HepG2 (cell line): ENCODE measurements at regions not wholly inside any gene's neighbourhood (a gene's known extent, or its start where the extent isn't known, plus 50 kb on each side); places are given as distances from the start of the nearest gene placed in this dataset.

Experiments used
- ATAC-seq: fragments of 200-7000 bp; cut with Tn5 transposase; 3 replicates; pipeline ENCODE4 v1.9.1; 2020; ENCODE audit warnings: mild to moderate bottlenecking, moderate library complexity
- BruUV-seq: library from RNA; stranded (reverse); fragments of 400-500 nt; replicated peaks from 2 replicates; lab custom pipeline; 2021; lab: Mats Ljungman, UMichigan
- CTCF ChIA-PET: fragments of 300-600 bp; formaldehyde crosslinking; extraction: SDS; loops from one replicate; lab custom pipeline; 2021; ENCODE audit warnings: low total read pairs, inconsistent platforms, low intra/inter-chr PET ratio; lab: Yijun Ruan, JAX
- POLR2A ChIA-PET: fragments of 350-600 bp; sonication (Branson Sonifier 250); formaldehyde crosslinking; loops from one replicate; lab custom pipeline; 2020; ENCODE audit warnings: antibody characterized with exemption, inconsistent platforms; lab: Yijun Ruan, JAX
- DNase-seq: peaks from one replicate; pipeline ENCODE4 v3.0.0-alpha.2; 2015; ENCODE audit warnings: low spot score
- FAIRE-seq: peaks from 3 replicates; lab custom pipeline; 2011; peaks lifted over from hg19 to GRCh38; lab: Jason Lieb, UNC
- H2AFZ ChIP-seq: one replicate; pipeline ENCODE4 v1.6.1; 2011; ENCODE audit warnings: low read length, inconsistent platforms
- H3K27ac ChIP-seq: fragments of 300-600 bp; 3 replicates; pipeline ENCODE4 v1.8.0; 2011; ENCODE audit warnings: mixed run types, mild to moderate bottlenecking, mixed read lengths, low read length, inconsistent platforms; ENCODE audit not compliant: insufficient read depth; ENCODE audit errors: extremely low read length
- H3K27me3 ChIP-seq, 2 experiments: fragments of 200-600 bp in 1 of 2; 2 replicates in 1 of 2; 3 replicates in 1 of 2; pipeline versions ENCODE4 v1.6.0 to v1.8.0; 2011; ENCODE audit warnings: low read length in 2 of 2, mild to moderate bottlenecking in 2 of 2, moderate library complexity in 2 of 2, inconsistent platforms in 1 of 2; ENCODE audit not compliant: insufficient read depth in 2 of 2, control insufficient read depth in 1 of 2
- H3K36me3 ChIP-seq, 2 experiments: fragments of 200-600 bp in 1 of 2; replicated peaks in 1 of 2; 2 replicates in 1 of 2; 3 replicates in 1 of 2; pipeline versions ENCODE4 v1.5.1 to v1.8.0; 2011; ENCODE audit warnings: low read length in 2 of 2, inconsistent platforms in 1 of 2; ENCODE audit not compliant: insufficient read depth in 2 of 2, control insufficient read depth in 1 of 2
- H3K4me1 ChIP-seq: 2 replicates; pipeline ENCODE4 v1.5.1; 2012; ENCODE audit warnings: low read length, inconsistent platforms; ENCODE audit not compliant: insufficient read depth
- H3K4me2 ChIP-seq: 2 replicates; pipeline ENCODE4 v1.6.0; 2011; ENCODE audit warnings: low read depth, low read length, inconsistent platforms
- H3K4me3 ChIP-seq, 3 experiments: fragments of 200-600 bp in 1 of 3; sonication (generic), shearing (Covaris generic) in 1 of 3; replicated peaks in 1 of 3; 2 replicates each; pipeline ENCODE4 v1.5.1; 2011 to 2016; ENCODE audit warnings: low read length in 3 of 3, inconsistent platforms in 2 of 3, low read depth in 2 of 3, mild to moderate bottlenecking in 2 of 3, control low read depth in 1 of 3, mixed read lengths in 1 of 3; ENCODE audit not compliant: insufficient read depth in 1 of 3
- H3K79me2 ChIP-seq: one replicate; pipeline ENCODE4 v1.6.1; 2011; ENCODE audit warnings: low read length, inconsistent platforms; ENCODE audit not compliant: insufficient read depth
- H3K9ac ChIP-seq: 2 replicates; pipeline ENCODE4 v1.6.0; 2011; ENCODE audit warnings: mild to moderate bottlenecking, low read depth, low read length, inconsistent platforms; ENCODE audit not compliant: insufficient read depth
- H3K9me3 ChIP-seq: 2 replicates; pipeline ENCODE4 v1.5.1; 2012; ENCODE audit warnings: mild to moderate bottlenecking, low read length
- H4K20me1 ChIP-seq: 2 replicates; pipeline ENCODE4 v1.6.0; 2011; ENCODE audit warnings: inconsistent platforms, mild to moderate bottlenecking, low read length, moderate library complexity; ENCODE audit not compliant: insufficient read depth
- ARID4A ChIP-seq: sonication (generic); formaldehyde crosslinking; IDR thresholded peaks from 2 replicates; pipeline ENCODE4 v1.5.0; 2020; ENCODE audit warnings: mild to moderate bottlenecking, missing genetic modification reagents, borderline replicate concordance
- ETV5 ChIP-seq: IDR thresholded peaks from 2 replicates; pipeline ENCODE4 v1.6.1; 2018; ENCODE audit warnings: missing biosample characterization, missing genetic modification reagents, inconsistent platforms, borderline replicate concordance
- FOXC1 ChIP-seq: sonication (generic); formaldehyde crosslinking; IDR thresholded peaks from 2 replicates; pipeline ENCODE4 v1.8.0; 2022; ENCODE audit warnings: mild to moderate bottlenecking, missing genetic modification reagents, borderline replicate concordance
- IKZF5 ChIP-seq: IDR thresholded peaks from 2 replicates; pipeline ENCODE4 v1.6.1; 2018; ENCODE audit warnings: missing genetic modification reagents, mild to moderate bottlenecking, missing compliant biosample characterization
- IRX3 ChIP-seq: sonication (generic); formaldehyde crosslinking; IDR thresholded peaks from 2 replicates; pipeline ENCODE4 v1.8.1; 2023; ENCODE audit warnings: mild to moderate bottlenecking, low read depth, missing genetic modification reagents, borderline replicate concordance
- MTA3 ChIP-seq: sonication (generic); formaldehyde crosslinking; IDR thresholded peaks from 2 replicates; pipeline ENCODE4 v1.4.0; 2020; ENCODE audit warnings: missing genetic modification reagents
- RARA ChIP-seq: IDR thresholded peaks from 2 replicates; pipeline ENCODE4 v1.6.1; 2016; ENCODE audit warnings: missing genetic modification reagents, missing compliant biosample characterization
- ZBTB2 ChIP-seq: sonication (generic); formaldehyde crosslinking; IDR thresholded peaks from 2 replicates; pipeline ENCODE4 v1.8.0; 2022; ENCODE audit warnings: low read depth, missing genetic modification reagents
- ZFP41 ChIP-seq: sonication (generic); formaldehyde crosslinking; IDR thresholded peaks from 2 replicates; pipeline ENCODE4 v1.4.0; 2020; ENCODE audit warnings: mild to moderate bottlenecking, missing genetic modification reagents, borderline replicate concordance
- ZIK1 ChIP-seq: sonication (generic); formaldehyde crosslinking; IDR thresholded peaks from 2 replicates; pipeline ENCODE4 v1.5.0; 2020; ENCODE audit warnings: mild to moderate bottlenecking, low read depth, missing genetic modification reagents, borderline replicate concordance
- ZMYM2 ChIP-seq: sonication (generic); formaldehyde crosslinking; IDR thresholded peaks from 2 replicates; pipeline ENCODE4 v1.8.0; 2022; ENCODE audit warnings: mild to moderate bottlenecking, missing genetic modification reagents
- ZNF256 ChIP-seq: sonication (generic); formaldehyde crosslinking; conservative IDR thresholded peaks from 2 replicates; pipeline ENCODE4 v1.4.0; 2020; ENCODE audit warnings: missing genetic modification reagents
- ZNF280B ChIP-seq: sonication (generic); formaldehyde crosslinking; IDR thresholded peaks from 2 replicates; pipeline ENCODE4 v1.5.0; 2020; ENCODE audit warnings: missing genetic modification reagents, mild to moderate bottlenecking, borderline replicate concordance
- ZNF530 ChIP-seq: sonication (generic); formaldehyde crosslinking; IDR thresholded peaks from 2 replicates; pipeline ENCODE4 v1.5.0; 2020; ENCODE audit warnings: low read depth, mild to moderate bottlenecking, missing genetic modification reagents
- ZNF720 ChIP-seq: sonication (generic); formaldehyde crosslinking; IDR thresholded peaks from 2 replicates; pipeline ENCODE4 v1.4.0; 2020; ENCODE audit warnings: missing genetic modification reagents
- ZSCAN9 ChIP-seq: IDR thresholded peaks from 2 replicates; pipeline ENCODE4 v1.6.1; 2016; ENCODE audit warnings: borderline replicate concordance
- WGBS: methylation state at CpG from one replicate; pipeline ENCODE4 v1.1.6; 2017; ENCODE audit warnings: low lambda C conversion rate; 5-methylcytosine and 5-hydroxymethylcytosine counted together
- in situ Hi-C: cut with HindIII; loops from 2 replicates; pipeline ENCODE4 v1.10.0; 2017; ENCODE audit warnings: low pct_unique_long_range_greater_than_20kb; ENCODE audit not compliant: extremely low pct_ligation_motif_present
- intact Hi-C: fragments of 100-400 bp; cut with micrococcal nuclease; formaldehyde crosslinking; loops from one replicate; pipeline ENCODE4 v1.10.0; 2022; ENCODE audit not compliant: unreplicated experiment

GRCh38 chr3:110413807-110414748 is 657.5 kb upstream of the NECTIN3 start:
- H3K4me1 ChIP-seq = no peaks in the 10 kb centered on the region
- BruUV-seq = no TSS peak
- CTCF ChIA-PET = no interaction called here
- no peak for TF ChIP-seq ARID4A (CRISPR knock-in tag)
- no peak for TF ChIP-seq IKZF5
- TF ChIP-seq ZMYM2 (CRISPR knock-in tag) = no peak
- TF ChIP-seq ZNF256 = no peak
- no peak for TF ChIP-seq MTA3 (CRISPR knock-in tag)
- no peak for TF ChIP-seq ZNF530 (CRISPR knock-in tag)
- TF ChIP-seq ZSCAN9 (CRISPR knock-in tag) = no peak
- no peak for TF ChIP-seq ZNF720 (CRISPR knock-in tag)
- no peak for TF ChIP-seq ZBTB2 (CRISPR knock-in tag)
- TF ChIP-seq ZIK1 = no peak
- no peak for TF ChIP-seq FOXC1 (CRISPR knock-in tag)
- no peak for TF ChIP-seq ZNF280B (CRISPR knock-in tag)
- no peak for TF ChIP-seq ETV5
- TF ChIP-seq RARA (CRISPR knock-in tag) = no peak
- TF ChIP-seq ZFP41 (CRISPR knock-in tag) = no peak
- no peak for TF ChIP-seq IRX3 (CRISPR knock-in tag)

More at GRCh38 chr3:110413807-110414748, 657.5 kb upstream of the NECTIN3 start:
- no peaks in the 10 kb centered on the region for H4K20me1 ChIP-seq
- in situ Hi-C loops (no loop called here), intact Hi-C loops (no loop called here)
- no peaks in the 10 kb centered on the region for H3K79me2 ChIP-seq
- DNase-seq (no peak), FAIRE-seq (no peak), ATAC-seq (no peak)
- no peaks in the 10 kb centered on the region for H3K36me3 ChIP-seq
- POLR2A ChIA-PET = no interaction called here
- no peaks in the 10 kb centered on the region for H3K27me3 ChIP-seq
- no peak overlapping the region for H3K27ac ChIP-seq
- no peak overlapping the region for H2AFZ ChIP-seq
- H3K9ac ChIP-seq = no peak overlapping the region
- 35% methylated on average over 4 of the region's 4 CpGs for WGBS
- no peak overlapping the region for H3K4me3 ChIP-seq
- no peak overlapping the region for H3K4me2 ChIP-seq
- H3K9me3 ChIP-seq = no peaks in the 10 kb centered on the region
